Retinal pigment epithelial cell (primary cell): ENCODE measurements at regions not wholly inside any gene's neighbourhood (a gene's known extent, or its start where the extent isn't known, plus 50 kb on each side); places are given as distances from the start of the nearest gene placed in this dataset.
A peak's percentile ranks its signal among the peaks of the same experiment; 100 is the strongest.

Source experiments
- DNase-seq: peaks from one replicate; pipeline ENCODE4 v3.0.0-alpha.2; 2010; ENCODE audit warnings: low read depth
- H3K4me3 ChIP-seq: 2 replicates; pipeline ENCODE4 v1.5.1; 2011; ENCODE audit warnings: mild to moderate bottlenecking, low read length, control low read depth, moderate library complexity
- CTCF ChIP-seq: conservative IDR thresholded peaks from 2 replicates; pipeline ENCODE4 v1.5.1; 2011; ENCODE audit warnings: low read depth, low read length, control low read depth, inconsistent platforms

- TF ChIP-seq CTCF: no peak
- DNase-seq: no peak
- no peak overlapping the region for H3K4me3 ChIP-seq
Observed at GRCh38 chr3:194979173-194979572, 291.8 kb downstream of the XXYLT1 start.

- no peak for TF ChIP-seq CTCF
- DNase-seq: no peak
- H3K4me3 ChIP-seq: no peak overlapping the region
Observed at GRCh38 chr3:194982472-194982871, 288.5 kb downstream of the XXYLT1 start.

GRCh38 chr3:194983121-194983520 lies 287.8 kb downstream of the XXYLT1 start:
- no peak overlapping the region for H3K4me3 ChIP-seq
- no peak for DNase-seq
- no peak for TF ChIP-seq CTCF

GRCh38 chr3:194983620-194984019 lies 287.3 kb downstream of the XXYLT1 start:
- DNase-seq: no peak
- H3K4me3 ChIP-seq: no peak overlapping the region
- TF ChIP-seq CTCF: no peak

GRCh38 chr3:194984066-194984465 lies 286.9 kb downstream of the XXYLT1 start:
- no peak overlapping the region for H3K4me3 ChIP-seq
- DNase-seq: no peak
- no peak for TF ChIP-seq CTCF

GRCh38 chr3:194984622-194985021 lies 286.3 kb downstream of the XXYLT1 start:
- DNase-seq: no peak
- no peak overlapping the region for H3K4me3 ChIP-seq
- TF ChIP-seq CTCF: no peak

- peak; percentile 5 for DNase-seq
- TF ChIP-seq CTCF: peak; percentile 45
- H3K4me3 ChIP-seq: no peak overlapping the region
Observed at GRCh38 chr3:194985031-194985578, 285.9 kb downstream of the XXYLT1 start.
